PC-9 (cell line): ENCODE measurements at regions not wholly inside any gene's neighbourhood (a gene's known extent, or its start where the extent isn't known, plus 50 kb on each side); places are given as distances from the start of the nearest gene placed in this dataset.
"Not testable (repeated sequence)": the region's sequence is repeated elsewhere in the genome, so short reads cannot be mapped to it uniquely, and the experiment has no call there.

Experiments used
- BruUV-seq: library from RNA; stranded (reverse); fragments of 400-500 nt; replicated peaks from 2 replicates; lab custom pipeline; 2021; lab: Mats Ljungman, UMichigan
- CTCF ChIA-PET: fragments of 300-600 bp; sonication (Branson Sonifier 250); formaldehyde crosslinking; loops from one replicate; lab custom pipeline; 2022; ENCODE audit warnings: antibody characterized with exemption; lab: Charles Lee
- POLR2A ChIA-PET: fragments of 300-600 bp; sonication (Branson Sonifier 250); formaldehyde crosslinking; loops from one replicate; lab custom pipeline; 2022; ENCODE audit warnings: antibody characterized with exemption; ENCODE audit not compliant: unreplicated experiment; lab: Charles Lee
- DNase-seq, 2 experiments: peaks; one replicate each; pipeline versions ENCODE4 v3.0.0 to v3.0.0-alpha.2; 2015 to 2022; ENCODE audit warnings: mixed read lengths in 1 of 2
- H2AFZ ChIP-seq: fragments of 200-600 bp; sonication (generic); 2 replicates; pipeline ENCODE4 v1.8.1; 2017; ENCODE audit warnings: antibody characterized with exemption
- H3F3A ChIP-seq: fragments of 200-600 bp; sonication (generic); 2 replicates; pipeline ENCODE4 v1.8.1; 2017; ENCODE audit warnings: antibody characterized with exemption, mild to moderate bottlenecking, low read depth; ENCODE audit not compliant: insufficient read depth
- H3K27ac ChIP-seq: fragments of 200-600 bp; sonication (generic); 2 replicates; pipeline ENCODE4 v1.6.1; 2016; ENCODE audit warnings: mixed run types
- H3K27me3 ChIP-seq: fragments of 200-600 bp; sonication (generic); 2 replicates; pipeline ENCODE4 v1.6.1; 2016; ENCODE audit warnings: low read depth, mixed run types; ENCODE audit not compliant: insufficient read depth
- H3K36me3 ChIP-seq: fragments of 200-600 bp; sonication (generic); 2 replicates; pipeline ENCODE4 v1.6.1; 2016; ENCODE audit warnings: low read depth, mixed run types
- H3K4me1 ChIP-seq: fragments of 200-600 bp; sonication (generic); replicated peaks from 2 replicates; pipeline ENCODE4 v1.6.1; 2016; ENCODE audit warnings: mixed run types; ENCODE audit not compliant: insufficient read depth
- H3K4me2 ChIP-seq: fragments of 200-600 bp; sonication (generic); 2 replicates; pipeline ENCODE4 v1.6.1; 2017; ENCODE audit warnings: mixed run types
- H3K4me3 ChIP-seq: fragments of 200-600 bp; sonication (generic); 2 replicates; pipeline ENCODE4 v1.6.1; 2016; ENCODE audit warnings: mixed run types
- H3K79me2 ChIP-seq: fragments of 200-600 bp; sonication (generic); 2 replicates; pipeline ENCODE4 v1.6.1; 2017; ENCODE audit warnings: low read depth, mixed run types
- H3K9me2 ChIP-seq: fragments of 200-600 bp; sonication (generic); 2 replicates; pipeline ENCODE4 v1.8.1; 2017; ENCODE audit warnings: mild to moderate bottlenecking; ENCODE audit not compliant: insufficient read depth
- H3K9me3 ChIP-seq: fragments of 200-600 bp; sonication (generic); 2 replicates; pipeline ENCODE4 v1.8.1; 2016; ENCODE audit warnings: low read depth; ENCODE audit not compliant: insufficient read depth
- H4K20me1 ChIP-seq: fragments of 200-600 bp; sonication (generic); 2 replicates; pipeline ENCODE4 v1.8.1; 2017; ENCODE audit not compliant: insufficient read depth
- CTCF ChIP-seq: fragments of 200-600 bp; sonication (generic); conservative IDR thresholded peaks from 2 replicates; pipeline ENCODE4 v1.6.1; 2017; ENCODE audit warnings: mixed run types, antibody characterized with exemption, mild to moderate bottlenecking, moderate library complexity
- EZH2 ChIP-seq: fragments of 200-600 bp; sonication (generic); IDR thresholded peaks from 2 replicates; pipeline ENCODE4 v1.8.0; 2017; ENCODE audit warnings: antibody characterized with exemption, low read depth
- intact Hi-C: fragments of 100-400 bp; cut with micrococcal nuclease; formaldehyde crosslinking; loops from one replicate; pipeline ENCODE4 v1.10.0; 2022; ENCODE audit not compliant: unreplicated experiment

- intact Hi-C loops = loop anchor here (10.0 kb wide), 1 partner anchor 468 kb away; no protein-coding TSS in a partner anchor
- peaks cover 24% of the 10 kb centered on the region for H3K4me1 ChIP-seq
- no peaks in the 10 kb centered on the region for H3K27me3 ChIP-seq
- peaks cover 15% of the 10 kb centered on the region; the same call in 1 of the 2 replicates for H3F3A ChIP-seq
- no peak overlapping the region for H3K4me3 ChIP-seq
- ChIA-PET CTCF (no interaction called here), POLR2A (no interaction called here)
- no TSS peak for BruUV-seq
- H3K36me3 ChIP-seq = no peaks in the 10 kb centered on the region
- no peak overlapping the region for H3K27ac ChIP-seq
- H3K9me3 ChIP-seq = no peaks in the 10 kb centered on the region
- no peaks in the 10 kb centered on the region for H4K20me1 ChIP-seq
- no peaks in the 10 kb centered on the region for H3K9me2 ChIP-seq
- DNase-seq = no peak
- TF ChIP-seq EZH2 (no peak), CTCF (no peak)
- no peak overlapping the region for H3K4me2 ChIP-seq
- no peak overlapping the region for H2AFZ ChIP-seq
- no peaks in the 10 kb centered on the region for H3K79me2 ChIP-seq
Measured at GRCh38 chr5:102666164-102666946, 88.8 kb upstream of the PAM start.

- Histone ChIP-seq H3K9me2 (no peaks in the 10 kb centered on the region), H4K20me1 (no peaks in the 10 kb centered on the region), H3F3A (peaks cover 15% of the 10 kb centered on the region; the same call in 1 of the 2 replicates), H3K4me3 (no peak overlapping the region), H2AFZ (no peak overlapping the region; the same call in 1 of the 2 replicates), H3K79me2 (no peaks in the 10 kb centered on the region), H3K36me3 (no peaks in the 10 kb centered on the region), H3K27ac (peak overlapping the region; percentile 18; the same call in 1 of the 2 replicates), H3K27me3 (no peaks in the 10 kb centered on the region), H3K9me3 (no peaks in the 10 kb centered on the region), H3K4me1 (peaks cover 24% of the 10 kb centered on the region), H3K4me2 (peak overlapping the region; percentile 46)
- intact Hi-C loops = loop anchor here (2.0 to 10.0 kb wide), 2 partner anchors 40 to 466 kb away; no protein-coding TSS in a partner anchor
- peak in 1 of 2 experiments; percentile 85 for DNase-seq
- TF ChIP-seq CTCF = no peak
- TF ChIP-seq EZH2 = no peak
- no TSS peak for BruUV-seq
- POLR2A ChIA-PET = no interaction called here
- CTCF ChIA-PET = no interaction called here
Measured at GRCh38 chr5:102668220-102668932, 86.7 kb upstream of the PAM start.

- no TSS peak for BruUV-seq
- TF ChIP-seq CTCF = peak; percentile 79
- TF ChIP-seq EZH2 = no peak
- peak in 1 of 2 experiments; percentile 14 for DNase-seq
- Histone ChIP-seq H3K4me3 (no peak overlapping the region), H3F3A (peaks cover 8% of the 10 kb centered on the region; the same call in 1 of the 2 replicates), H3K27me3 (no peaks in the 10 kb centered on the region), H3K4me1 (peaks cover 16% of the 10 kb centered on the region), H4K20me1 (no peaks in the 10 kb centered on the region), H3K9me2 (no peaks in the 10 kb centered on the region), H3K79me2 (no peaks in the 10 kb centered on the region), H3K36me3 (no peaks in the 10 kb centered on the region), H3K9me3 (no peaks in the 10 kb centered on the region), H3K4me2 (peak overlapping the region; percentile 28; the same call in 1 of the 2 replicates), H3K27ac (no peak overlapping the region), H2AFZ (no peak overlapping the region)
- ChIA-PET CTCF (interaction anchor here (0.6 kb wide), 1 partner anchor 356 kb away, joined by 3 read pairs; no protein-coding TSS in a partner anchor), POLR2A (no interaction called here)
- intact Hi-C loops = loop anchor here (2.0 kb wide), 1 partner anchor 90 kb away; no protein-coding TSS in a partner anchor
Measured at GRCh38 chr5:102670224-102670836, 84.8 kb upstream of the PAM start.

- BruUV-seq, H4K20me1 ChIP-seq, H2AFZ ChIP-seq, H3K79me2 ChIP-seq, H3K27ac ChIP-seq, H3F3A ChIP-seq, H3K9me2 ChIP-seq, POLR2A ChIA-PET, CTCF ChIA-PET, H3K4me3 ChIP-seq, H3K27me3 ChIP-seq, H3K36me3 ChIP-seq, DNase-seq, H3K4me2 ChIP-seq, H3K9me3 ChIP-seq: not testable (repeated sequence)
- intact Hi-C loops = loop anchor here (2.0 kb wide), 1 partner anchor 90 kb away; no protein-coding TSS in a partner anchor
- H3K4me1 ChIP-seq = peaks cover 16% of the 10 kb centered on the region
Measured at GRCh38 chr5:102671033-102671734, 83.9 kb upstream of the PAM start.
